NCI-H2227 treated with DMSO at 0.1 percent for 48 hours (cell line): ENCODE measurements at regions not wholly inside any gene's neighbourhood (a gene's known extent, or its start where the extent isn't known, plus 50 kb on each side); places are given as distances from the start of the nearest gene placed in this dataset.
A peak's percentile ranks its signal among the peaks of the same experiment; 100 is the strongest.
"Not testable (repeated sequence)": the region's sequence is repeated elsewhere in the genome, so short reads cannot be mapped to it uniquely, and the experiment has no call there.

Experiments
- DNase-seq: peaks from one replicate; lab custom pipeline; 2025; lab: John Stamatoyannopoulos, UW

GRCh38 chr7:26089469-26089868 is 62.5 kb upstream of the NFE2L3 start:
- not testable (repeated sequence) for DNase-seq

- peak; percentile 59 for DNase-seq
These were observed 61.0 kb upstream of the NFE2L3 start for GRCh38 chr7:26090927-26091519.

- DNase-seq, result no peak
These were observed 60.1 kb upstream of the NFE2L3 start for GRCh38 chr7:26091933-26092332.

- DNase-seq, result no peak
These were observed 59.0 kb upstream of the NFE2L3 start for GRCh38 chr7:26093023-26093422.

- no peak for DNase-seq
These were observed 55.9 kb upstream of the NFE2L3 start for GRCh38 chr7:26096136-26096535.

- DNase-seq, result no peak
These were observed 53.9 kb upstream of the NFE2L3 start for GRCh38 chr7:26097837-26098668.

- DNase-seq, result no peak
These were observed 52.8 kb upstream of the NFE2L3 start for GRCh38 chr7:26099236-26099635.

GRCh38 chr7:26100406-26101339 is 51.3 kb upstream of the NFE2L3 start:
- no peak for DNase-seq

GRCh38 chr7:26101361-26102151 is 50.4 kb upstream of the NFE2L3 start:
- no peak for DNase-seq

GRCh38 chr7:26102176-26102575 is 49.8 kb upstream of the NFE2L3 start:
- DNase-seq, result no peak
